Mesenchymal stem cell (in vitro differentiated cells and primary cell): ENCODE measurements at regions not wholly inside any gene's neighbourhood (a gene's known extent, or its start where the extent isn't known, plus 50 kb on each side); places are given as distances from the start of the nearest gene placed in this dataset.

Experiments used
- DNase-seq: peaks from one replicate; pipeline ENCODE4 v3.0.0-alpha.2; 2013
- H2AFZ ChIP-seq: one replicate; pipeline ENCODE4 v1.6.1; 2013; ENCODE audit warnings: low read depth, mild to moderate bottlenecking, control low read depth, inconsistent platforms, low read length, moderate library complexity
- H2AK5ac ChIP-seq: 2 replicates; pipeline ENCODE4 v1.6.1; 2013; ENCODE audit warnings: low read length, moderate library complexity, mild to moderate bottlenecking, inconsistent platforms; ENCODE audit not compliant: severe bottlenecking
- H2BK120ac ChIP-seq: one replicate; pipeline ENCODE4 v1.6.1; 2013; ENCODE audit warnings: low read depth, mild to moderate bottlenecking, inconsistent platforms, low read length, moderate library complexity
- H2BK12ac ChIP-seq, 2 experiments: one replicate each; pipeline ENCODE4 v1.6.1; 2013; ENCODE audit warnings: inconsistent platforms in 2 of 2, low read length in 2 of 2, mild to moderate bottlenecking in 2 of 2, moderate library complexity in 2 of 2, control low read depth in 1 of 2
- H2BK15ac ChIP-seq: one replicate; pipeline ENCODE4 v1.6.1; 2013; ENCODE audit warnings: mild to moderate bottlenecking, low read depth, inconsistent platforms; ENCODE audit not compliant: poor library complexity, severe bottlenecking
- H2BK5ac ChIP-seq: 2 replicates; pipeline ENCODE4 v1.6.1; 2013; ENCODE audit warnings: low read depth, mild to moderate bottlenecking, low read length, control low read depth, inconsistent platforms; ENCODE audit not compliant: poor library complexity, severe bottlenecking
- H3K14ac ChIP-seq, 2 experiments: one replicate each; pipeline ENCODE4 v1.6.1; 2013; ENCODE audit warnings: inconsistent platforms in 2 of 2, low read length in 2 of 2, control low read depth in 1 of 2, mild to moderate bottlenecking in 1 of 2, moderate library complexity in 1 of 2
- H3K18ac ChIP-seq, 2 experiments: one replicate each; pipeline ENCODE4 v1.6.1; 2013; ENCODE audit warnings: inconsistent platforms in 2 of 2, low read length in 2 of 2, control low read depth in 1 of 2, low read depth in 1 of 2, mild to moderate bottlenecking in 1 of 2
- H3K23ac ChIP-seq, 2 experiments: one replicate each; pipeline ENCODE4 v1.6.1; 2013; ENCODE audit warnings: inconsistent platforms in 2 of 2, low read length in 2 of 2, mild to moderate bottlenecking in 2 of 2, moderate library complexity in 2 of 2, control low read depth in 1 of 2
- H3K27ac ChIP-seq: 2 replicates; pipeline ENCODE4 v1.5.1; 2013; ENCODE audit warnings: mild to moderate bottlenecking, moderate library complexity, low read length, control low read depth, inconsistent platforms; ENCODE audit not compliant: poor library complexity, severe bottlenecking
- H3K27me3 ChIP-seq, 2 experiments: 2 replicates each; pipeline versions ENCODE4 v1.6.1 to v1.7.0; 2013; ENCODE audit warnings: low read length in 2 of 2, mild to moderate bottlenecking in 2 of 2, moderate library complexity in 2 of 2, control low read depth in 1 of 2, inconsistent platforms in 1 of 2; ENCODE audit not compliant: control insufficient read depth in 1 of 2, insufficient read depth in 1 of 2
- H3K36me3 ChIP-seq, 2 experiments: 2 replicates each; pipeline versions ENCODE4 v1.6.1 to v1.7.0; 2013; ENCODE audit warnings: low read length in 2 of 2, control low read depth in 1 of 2, inconsistent platforms in 1 of 2, low read depth in 1 of 2, mild to moderate bottlenecking in 1 of 2; ENCODE audit not compliant: insufficient read depth in 2 of 2, control insufficient read depth in 1 of 2
- H3K4ac ChIP-seq, 2 experiments: one replicate each; pipeline ENCODE4 v1.6.1; 2013; ENCODE audit warnings: inconsistent platforms in 2 of 2, low read length in 2 of 2, mild to moderate bottlenecking in 2 of 2, moderate library complexity in 2 of 2, control low read depth in 1 of 2, low read depth in 1 of 2
- H3K4me1 ChIP-seq: 2 replicates; pipeline ENCODE4 v1.6.1; 2013; ENCODE audit warnings: low read depth, low read length, control low read depth; ENCODE audit not compliant: control insufficient read depth, insufficient read depth
- H3K4me2 ChIP-seq: 2 replicates; pipeline ENCODE4 v1.6.1; 2013; ENCODE audit warnings: low read length, mild to moderate bottlenecking, inconsistent platforms; ENCODE audit not compliant: poor library complexity, severe bottlenecking
- H3K4me3 ChIP-seq, 2 experiments: 2 replicates each; pipeline versions ENCODE4 v1.5.1 to v1.7.0; 2013; ENCODE audit warnings: low read length in 2 of 2, mild to moderate bottlenecking in 2 of 2, control low read depth in 1 of 2, low read depth in 1 of 2; ENCODE audit not compliant: insufficient read depth in 1 of 2
- H3K79me1 ChIP-seq: replicated peaks from 2 replicates; pipeline ENCODE4 v1.6.1; 2013; ENCODE audit warnings: mild to moderate bottlenecking, control low read depth, low read length, inconsistent platforms; ENCODE audit not compliant: poor library complexity, severe bottlenecking
- H3K9ac ChIP-seq: 2 replicates; pipeline ENCODE4 v1.7.0; 2013; ENCODE audit warnings: mild to moderate bottlenecking, low read length, moderate library complexity
- H3K9me3 ChIP-seq: 2 replicates; pipeline ENCODE4 v1.7.0; 2013; ENCODE audit warnings: mild to moderate bottlenecking, low read length; ENCODE audit not compliant: control insufficient read depth
- H4K8ac ChIP-seq: one replicate; pipeline ENCODE4 v1.6.1; 2013; ENCODE audit warnings: inconsistent platforms, mild to moderate bottlenecking, low read length, moderate library complexity
- H4K91ac ChIP-seq: one replicate; pipeline ENCODE4 v1.6.1; 2013; ENCODE audit warnings: mild to moderate bottlenecking, low read length, inconsistent platforms
- WGBS: methylation state at CpG from one replicate; pipeline ENCODE4 v1.1.7; 2013; ENCODE audit warnings: mixed read lengths; 5-methylcytosine and 5-hydroxymethylcytosine counted together

DNA sequence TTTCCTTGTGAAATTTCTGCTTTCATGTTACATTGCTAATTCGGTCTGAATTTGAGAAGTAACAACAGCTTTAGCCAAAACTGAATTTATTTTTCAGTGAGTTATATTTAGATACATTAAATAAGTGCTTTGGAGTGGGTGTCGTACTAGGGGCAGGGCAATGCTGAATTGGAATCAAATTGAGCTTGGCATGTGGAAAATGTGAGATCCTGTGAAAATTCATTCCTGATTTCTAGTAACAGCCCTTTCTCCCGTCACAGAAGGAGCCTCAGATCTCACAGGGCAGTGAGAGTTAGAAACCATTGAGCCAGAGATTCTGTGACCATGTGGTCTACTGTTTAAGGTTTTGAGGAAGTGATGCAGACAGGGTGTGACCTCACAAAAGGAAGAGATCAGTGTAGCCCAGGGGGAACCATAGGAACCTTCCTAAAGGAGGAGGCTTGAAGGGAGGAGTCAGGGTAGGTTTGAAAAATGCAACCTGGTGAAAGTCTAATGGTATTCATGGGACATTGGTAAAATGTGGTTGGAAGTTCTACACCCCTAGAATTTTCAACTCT lies 1136.8 kb downstream of the AACS start:
- no peaks in the 10 kb centered on the region for H3K36me3 ChIP-seq
- H2BK15ac ChIP-seq = no peak overlapping the region
- no peak overlapping the region for H4K91ac ChIP-seq
- DNase-seq = no peak
- no peak overlapping the region for H3K23ac ChIP-seq
- H3K4me3 ChIP-seq = no peak overlapping the region
- H2BK120ac ChIP-seq = no peak overlapping the region
- no peaks in the 10 kb centered on the region for H3K4me1 ChIP-seq
- H3K18ac ChIP-seq = no peak overlapping the region
- H3K79me1 ChIP-seq = no peaks in the 10 kb centered on the region
- whole genome bisulfite sequencing = 77% methylated on average over 2 of the region's 3 CpGs
- H3K14ac ChIP-seq = no peak overlapping the region
- no peak overlapping the region for H4K8ac ChIP-seq
- H2BK12ac ChIP-seq = no peak overlapping the region
- H3K4ac ChIP-seq = no peak overlapping the region
- H2AK5ac ChIP-seq = no peak overlapping the region
- H3K27ac ChIP-seq = no peak overlapping the region
- no peaks in the 10 kb centered on the region for H3K27me3 ChIP-seq
- H2AFZ ChIP-seq = no peak overlapping the region
- no peak overlapping the region for H2BK5ac ChIP-seq
- H3K9me3 ChIP-seq = no peaks in the 10 kb centered on the region
- no peak overlapping the region for H3K4me2 ChIP-seq
- no peak overlapping the region for H3K9ac ChIP-seq

DNA sequence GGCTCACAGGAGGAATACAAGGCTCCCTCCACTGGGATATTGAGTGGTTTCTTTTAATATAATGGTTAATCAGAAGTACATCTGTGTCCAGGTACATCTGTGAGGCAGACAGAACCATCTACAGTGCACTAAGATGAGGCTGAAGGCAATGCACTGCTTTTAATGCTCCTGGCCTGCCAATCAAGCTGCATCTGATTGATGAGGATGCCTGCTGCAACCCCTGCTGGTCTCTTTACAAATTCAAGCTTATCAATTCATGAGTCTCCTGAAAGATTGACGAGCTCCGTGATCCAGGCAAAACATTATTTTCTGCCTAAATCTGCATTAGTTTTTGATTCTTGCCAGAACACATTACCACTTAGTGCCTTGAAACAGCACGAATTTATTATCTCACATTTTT lies 1139.1 kb downstream of the AACS start:
- Histone ChIP-seq H3K4me1 (no peaks in the 10 kb centered on the region), H3K9me3 (no peaks in the 10 kb centered on the region), H3K4ac (no peak overlapping the region), H3K23ac (no peak overlapping the region), H4K8ac (no peak overlapping the region), H2BK12ac (no peak overlapping the region), H3K79me1 (no peaks in the 10 kb centered on the region), H2AFZ (no peak overlapping the region), H3K27ac (no peak overlapping the region), H2BK5ac (no peak overlapping the region), H2AK5ac (no peak overlapping the region), H2BK120ac (no peak overlapping the region), H3K27me3 (no peaks in the 10 kb centered on the region), H3K14ac (no peak overlapping the region), H3K4me2 (no peak overlapping the region), H2BK15ac (no peak overlapping the region), H4K91ac (no peak overlapping the region), H3K36me3 (no peaks in the 10 kb centered on the region), H3K18ac (no peak overlapping the region), H3K9ac (no peak overlapping the region), H3K4me3 (no peak overlapping the region)
- 35% methylated on average over 3 of the region's 3 CpGs for WGBS
- no peak for DNase-seq

DNA sequence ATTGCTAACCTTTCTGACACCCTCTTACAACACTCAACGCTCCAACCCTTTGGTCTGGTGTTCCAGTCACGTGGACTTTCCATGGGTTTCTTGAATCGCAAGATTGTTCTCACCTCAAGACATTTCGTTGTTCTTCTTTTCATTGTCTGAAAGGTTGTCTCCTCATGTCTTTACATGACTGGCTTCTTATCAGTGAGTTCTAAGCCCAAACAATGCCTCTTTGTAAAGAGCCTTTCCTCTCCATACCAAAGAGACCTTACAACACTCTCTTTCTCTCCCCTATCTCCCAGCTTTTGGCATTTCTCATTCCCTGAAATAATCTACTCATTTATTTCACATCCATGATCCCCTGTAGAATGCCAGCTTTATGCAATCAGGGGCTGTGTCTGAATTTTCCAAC lies 1144.8 kb downstream of the AACS start:
- Histone ChIP-seq H3K4ac (no peak overlapping the region), H3K79me1 (no peaks in the 10 kb centered on the region), H3K4me2 (no peak overlapping the region), H3K9me3 (no peaks in the 10 kb centered on the region), H3K23ac (no peak overlapping the region), H3K9ac (no peak overlapping the region), H2BK120ac (no peak overlapping the region), H3K27me3 (no peaks in the 10 kb centered on the region), H3K27ac (no peak overlapping the region), H3K36me3 (no peaks in the 10 kb centered on the region), H3K4me3 (no peak overlapping the region), H3K14ac (no peak overlapping the region), H3K4me1 (no peaks in the 10 kb centered on the region), H4K8ac (no peak overlapping the region), H2AFZ (no peak overlapping the region), H2BK12ac (no peak overlapping the region), H2AK5ac (no peak overlapping the region), H4K91ac (no peak overlapping the region), H2BK5ac (no peak overlapping the region), H2BK15ac (no peak overlapping the region), H3K18ac (no peak overlapping the region)
- no peak for DNase-seq
- 60% methylated on average over 4 of the region's 4 CpGs for WGBS

DNA sequence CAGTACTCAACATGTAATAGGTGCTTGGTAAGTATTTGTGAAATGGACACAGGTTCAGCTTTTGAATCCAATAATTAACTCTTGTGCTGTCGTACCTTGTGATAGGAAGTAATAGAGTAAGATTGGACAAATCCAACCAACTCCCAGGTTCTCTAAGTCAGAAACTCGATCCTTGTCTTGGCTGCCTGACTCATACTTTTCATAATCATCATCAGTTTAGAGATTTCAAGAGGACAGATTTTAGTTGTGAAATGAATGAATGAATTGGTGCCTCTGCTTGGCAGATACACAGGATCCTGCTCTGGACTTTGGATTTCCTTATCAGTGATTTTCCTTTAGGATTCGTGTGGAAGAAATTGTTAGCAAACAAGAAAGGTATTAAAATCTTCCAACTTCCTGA lies 1145.2 kb downstream of the AACS start:
- no peak overlapping the region for H3K14ac ChIP-seq
- no peak overlapping the region for H2AK5ac ChIP-seq
- no peak overlapping the region for H3K27ac ChIP-seq
- H3K4me2 ChIP-seq = no peak overlapping the region
- no peaks in the 10 kb centered on the region for H3K27me3 ChIP-seq
- no peak overlapping the region for H2BK12ac ChIP-seq
- no peak overlapping the region for H2BK15ac ChIP-seq
- H2BK120ac ChIP-seq = no peak overlapping the region
- no peak overlapping the region for H3K18ac ChIP-seq
- H2BK5ac ChIP-seq = no peak overlapping the region
- H3K9ac ChIP-seq = no peak overlapping the region
- no peak overlapping the region for H4K8ac ChIP-seq
- no peak overlapping the region for H3K4me3 ChIP-seq
- DNase-seq = no peak
- H4K91ac ChIP-seq = no peak overlapping the region
- no peaks in the 10 kb centered on the region for H3K36me3 ChIP-seq
- no peaks in the 10 kb centered on the region for H3K4me1 ChIP-seq
- no peak overlapping the region for H2AFZ ChIP-seq
- 80% methylated on average over 2 of the region's 3 CpGs for WGBS
- no peaks in the 10 kb centered on the region for H3K9me3 ChIP-seq
- no peak overlapping the region for H3K4ac ChIP-seq
- H3K23ac ChIP-seq = no peak overlapping the region
- no peaks in the 10 kb centered on the region for H3K79me1 ChIP-seq
